ENCODE measurements at regions not wholly inside any gene's neighbourhood (a gene's known extent, or its start where the extent isn't known, plus 50 kb on each side); places are given as distances from the start of the nearest gene placed in this dataset.

DNA sequence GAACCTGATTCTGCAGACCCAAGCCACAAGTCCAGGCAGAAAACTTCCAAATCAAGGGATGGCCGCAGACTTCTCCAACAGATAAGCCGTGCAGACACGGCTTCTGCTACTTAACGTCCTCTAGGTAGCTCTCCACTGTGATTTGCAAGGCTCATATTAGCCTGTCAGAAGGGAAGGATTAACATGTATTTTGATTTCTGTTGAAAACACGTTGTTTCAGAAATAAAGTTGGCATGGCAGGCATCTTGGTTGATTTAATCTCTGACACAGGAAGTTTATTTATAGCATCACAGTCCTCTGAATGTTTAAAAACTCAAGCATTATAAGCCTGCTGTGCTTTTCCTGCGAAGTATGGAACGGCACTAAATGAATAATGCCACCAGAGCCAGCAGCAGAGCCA is 166.8 kb upstream of the TOX3 start:
- Histone ChIP-seq H3K4me2 (ENCODE audit: low read depth, low read length) (no peak overlapping the region), H3K79me2 (ENCODE audit: low read length) (no peaks in the 10 kb centered on the region), H3K9me3 (replicated peaks; ENCODE audit: insufficient read depth, low read length) (no peaks in the 10 kb centered on the region), H3K36me3 (replicated peaks; ENCODE audit: insufficient read depth, low read length) (no peaks in the 10 kb centered on the region), H3K9ac (ENCODE audit: low read length) (no peak overlapping the region), H4K20me1 (ENCODE audit: insufficient read depth, low read length) (no peaks in the 10 kb centered on the region), H3F3A (ENCODE audit: insufficient read depth, low read length) (no peaks in the 10 kb centered on the region), H2AFZ (ENCODE audit: low read length) (no peak overlapping the region), H3K27me3 (replicated peaks; ENCODE audit: insufficient read depth, low read length) (no peaks in the 10 kb centered on the region), H3K9me2 (replicated peaks; ENCODE audit: insufficient read depth, low read length) (no peaks in the 10 kb centered on the region), H3K4me3 (ENCODE audit: low read length) (no peak overlapping the region), H3K4me1 (ENCODE audit: low read length) (no peaks in the 10 kb centered on the region), H3K27ac (ENCODE audit: low read length) (no peak overlapping the region)
- TF ChIP-seq EZH2 (optimal IDR thresholded peaks at IDR 0.05; ENCODE audit: low read depth, low read length) (no peak), EZH2phosphoT487 (IDR thresholded peaks at IDR 0.05; ENCODE audit: low read length) (no peak)
- TF ChIP-seq, protein P1, sequence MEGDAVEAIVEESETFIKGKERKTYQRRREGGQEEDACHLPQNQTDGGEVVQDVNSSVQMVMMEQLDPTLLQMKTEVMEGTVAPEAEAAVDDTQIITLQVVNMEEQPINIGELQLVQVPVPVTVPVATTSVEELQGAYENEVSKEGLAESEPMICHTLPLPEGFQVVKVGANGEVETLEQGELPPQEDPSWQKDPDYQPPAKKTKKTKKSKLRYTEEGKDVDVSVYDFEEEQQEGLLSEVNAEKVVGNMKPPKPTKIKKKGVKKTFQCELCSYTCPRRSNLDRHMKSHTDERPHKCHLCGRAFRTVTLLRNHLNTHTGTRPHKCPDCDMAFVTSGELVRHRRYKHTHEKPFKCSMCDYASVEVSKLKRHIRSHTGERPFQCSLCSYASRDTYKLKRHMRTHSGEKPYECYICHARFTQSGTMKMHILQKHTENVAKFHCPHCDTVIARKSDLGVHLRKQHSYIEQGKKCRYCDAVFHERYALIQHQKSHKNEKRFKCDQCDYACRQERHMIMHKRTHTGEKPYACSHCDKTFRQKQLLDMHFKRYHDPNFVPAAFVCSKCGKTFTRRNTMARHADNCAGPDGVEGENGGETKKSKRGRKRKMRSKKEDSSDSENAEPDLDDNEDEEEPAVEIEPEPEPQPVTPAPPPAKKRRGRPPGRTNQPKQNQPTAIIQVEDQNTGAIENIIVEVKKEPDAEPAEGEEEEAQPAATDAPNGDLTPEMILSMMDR (IDR thresholded peaks at IDR 0.05; ENCODE audit: low read length), result no peak
- DNase-seq, result no peak

DNA sequence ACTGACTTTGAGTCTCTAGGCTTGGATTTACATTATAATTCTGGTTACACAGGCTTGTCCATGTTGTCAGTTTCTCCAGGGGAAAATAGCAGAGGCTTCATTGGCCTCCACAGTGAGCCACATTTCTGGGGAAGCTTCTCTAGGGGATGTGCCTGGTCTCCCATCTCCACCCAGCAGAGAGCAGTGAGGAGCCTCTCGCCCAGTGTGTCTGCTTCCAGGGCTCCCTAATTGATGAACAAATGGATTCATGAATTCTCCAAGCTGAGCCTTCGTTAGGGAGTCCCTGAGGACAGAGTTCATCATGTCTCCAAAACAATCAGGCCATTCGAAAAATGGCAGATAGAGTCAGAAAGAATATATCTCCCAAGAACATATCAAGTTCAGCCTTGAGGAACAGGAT is 162.4 kb upstream of the TOX3 start:
- Histone ChIP-seq H3K4me3 (ENCODE audit: low read length) (no peak overlapping the region), H4K20me1 (ENCODE audit: insufficient read depth, low read length) (no peaks in the 10 kb centered on the region), H3K4me2 (ENCODE audit: low read depth, low read length) (no peak overlapping the region), H3K27me3 (replicated peaks; ENCODE audit: insufficient read depth, low read length) (no peaks in the 10 kb centered on the region), H3K9me3 (replicated peaks; ENCODE audit: insufficient read depth, low read length) (no peaks in the 10 kb centered on the region), H3K27ac (ENCODE audit: low read length) (no peak overlapping the region), H2AFZ (ENCODE audit: low read length) (no peak overlapping the region), H3K79me2 (ENCODE audit: low read length) (no peaks in the 10 kb centered on the region), H3K9ac (ENCODE audit: low read length) (no peak overlapping the region), H3K9me2 (replicated peaks; ENCODE audit: insufficient read depth, low read length) (no peaks in the 10 kb centered on the region), H3F3A (ENCODE audit: insufficient read depth, low read length) (no peaks in the 10 kb centered on the region), H3K36me3 (replicated peaks; ENCODE audit: insufficient read depth, low read length) (no peaks in the 10 kb centered on the region), H3K4me1 (ENCODE audit: low read length) (no peaks in the 10 kb centered on the region)
- no peak for TF ChIP-seq EZH2phosphoT487 (IDR thresholded peaks at IDR 0.05; ENCODE audit: low read length)
- TF ChIP-seq, protein P1 (IDR thresholded peaks at IDR 0.05; ENCODE audit: low read length), result no peak
- TF ChIP-seq EZH2 (optimal IDR thresholded peaks at IDR 0.05; ENCODE audit: low read depth, low read length), result no peak
- no peak for DNase-seq

DNA sequence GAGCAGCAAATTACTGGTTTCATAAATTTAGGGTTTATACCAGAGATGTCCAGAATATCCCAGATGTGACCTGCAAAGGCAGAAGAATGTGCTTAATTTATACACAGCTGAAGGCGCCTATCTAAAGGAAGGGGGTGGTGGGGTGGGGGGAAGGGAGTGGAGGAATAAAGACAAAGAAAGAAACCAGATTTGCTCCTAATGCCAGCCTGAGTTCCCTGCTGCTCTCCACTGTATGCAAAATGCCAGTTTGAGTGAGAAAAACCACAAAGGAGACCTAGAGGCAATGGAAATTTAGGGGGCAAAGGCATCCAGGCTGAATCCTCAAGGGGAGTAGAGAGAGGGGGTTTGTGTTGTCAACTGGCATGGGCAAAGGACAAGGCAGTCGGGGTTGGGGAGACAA is 161.5 kb upstream of the TOX3 start:
- Histone ChIP-seq H3F3A (ENCODE audit: insufficient read depth, low read length) (no peaks in the 10 kb centered on the region), H3K4me2 (ENCODE audit: low read depth, low read length) (no peak overlapping the region), H4K20me1 (ENCODE audit: insufficient read depth, low read length) (no peaks in the 10 kb centered on the region), H2AFZ (ENCODE audit: low read length) (no peak overlapping the region), H3K79me2 (ENCODE audit: low read length) (no peaks in the 10 kb centered on the region), H3K4me3 (ENCODE audit: low read length) (no peak overlapping the region), H3K9ac (ENCODE audit: low read length) (no peak overlapping the region), H3K9me3 (replicated peaks; ENCODE audit: insufficient read depth, low read length) (no peaks in the 10 kb centered on the region), H3K9me2 (replicated peaks; ENCODE audit: insufficient read depth, low read length) (no peaks in the 10 kb centered on the region), H3K4me1 (ENCODE audit: low read length) (no peaks in the 10 kb centered on the region), H3K27me3 (replicated peaks; ENCODE audit: insufficient read depth, low read length) (no peaks in the 10 kb centered on the region), H3K36me3 (replicated peaks; ENCODE audit: insufficient read depth, low read length) (no peaks in the 10 kb centered on the region), H3K27ac (ENCODE audit: low read length) (no peak overlapping the region)
- TF ChIP-seq EZH2phosphoT487 (IDR thresholded peaks at IDR 0.05; ENCODE audit: low read length), result no peak
- TF ChIP-seq EZH2 (optimal IDR thresholded peaks at IDR 0.05; ENCODE audit: low read depth, low read length), result no peak
- no peak for DNase-seq

DNA sequence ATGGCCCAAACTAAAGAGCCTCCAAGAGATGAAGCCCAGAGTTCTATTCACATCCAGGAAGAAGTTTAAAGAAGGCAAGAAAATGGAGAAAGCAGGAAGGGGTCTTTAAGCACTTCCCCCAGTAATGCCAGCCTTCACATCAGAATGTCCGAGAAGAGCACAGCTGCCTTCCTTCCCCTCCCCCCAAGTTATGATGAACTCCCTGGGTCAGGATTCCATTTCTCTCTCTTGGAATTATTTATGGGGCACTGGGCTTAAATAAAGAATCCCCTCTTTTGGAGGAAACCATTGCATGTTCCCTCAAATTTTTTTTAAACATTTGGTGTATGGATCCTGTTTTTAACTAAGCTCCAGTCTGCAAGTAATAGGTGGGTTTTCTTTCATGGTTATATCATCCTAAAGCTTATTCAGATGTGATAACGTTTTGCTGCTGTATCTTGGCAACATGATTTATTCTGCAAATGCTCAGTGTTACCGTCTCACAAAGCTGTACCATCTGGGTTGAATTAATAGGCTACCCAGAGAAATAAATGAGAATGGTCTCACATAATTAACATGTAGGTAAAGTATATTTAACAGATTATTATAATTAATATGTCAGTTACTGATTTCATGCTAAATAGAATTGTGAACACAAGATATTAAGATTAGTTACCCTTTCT is 160.9 kb upstream of the TOX3 start:
- H3K79me2 ChIP-seq (ENCODE audit: low read length), result no peaks in the 10 kb centered on the region
- no peaks in the 10 kb centered on the region for H4K20me1 ChIP-seq (ENCODE audit: insufficient read depth, low read length)
- H3K4me1 ChIP-seq (ENCODE audit: low read length), result no peaks in the 10 kb centered on the region
- no peak for DNase-seq
- TF ChIP-seq EZH2 (optimal IDR thresholded peaks at IDR 0.05; ENCODE audit: low read depth, low read length) (no peak), EZH2phosphoT487 (IDR thresholded peaks at IDR 0.05; ENCODE audit: low read length) (no peak)
- TF ChIP-seq, protein P1 (IDR thresholded peaks at IDR 0.05; ENCODE audit: low read length), result no peak
- no peak overlapping the region for H3K4me3 ChIP-seq (ENCODE audit: low read length)
- no peak overlapping the region for H3K9ac ChIP-seq (ENCODE audit: low read length)
- H3K27ac ChIP-seq (ENCODE audit: low read length), result no peak overlapping the region
- no peaks in the 10 kb centered on the region for H3K9me2 ChIP-seq (replicated peaks; ENCODE audit: insufficient read depth, low read length)
- H3K4me2 ChIP-seq (ENCODE audit: low read depth, low read length), result no peak overlapping the region
- H3K27me3 ChIP-seq (replicated peaks; ENCODE audit: insufficient read depth, low read length), result no peaks in the 10 kb centered on the region
- no peak overlapping the region for H2AFZ ChIP-seq (ENCODE audit: low read length)
- H3K36me3 ChIP-seq (replicated peaks; ENCODE audit: insufficient read depth, low read length), result no peaks in the 10 kb centered on the region
- H3F3A ChIP-seq (ENCODE audit: insufficient read depth, low read length), result no peaks in the 10 kb centered on the region
- H3K9me3 ChIP-seq (replicated peaks; ENCODE audit: insufficient read depth, low read length), result no peaks in the 10 kb centered on the region
